ENCODE measurements at regions not wholly inside any gene's neighbourhood (a gene's known extent, or its start where the extent isn't known, plus 50 kb on each side); places are given as distances from the start of the nearest gene placed in this dataset.

GRCh38 chr3:98994128-98994762, 92.8 kb upstream of the DCBLD2 start:
- peak; percentile 48 for DNase-seq (ENCODE audit: low read depth)
- no peak overlapping the region for H3K4me3 ChIP-seq (ENCODE audit: control insufficient read depth, low read depth, low read length)
- peak; percentile 57 for TF ChIP-seq CTCF (IDR thresholded peaks at IDR 0.05; ENCODE audit: control insufficient read depth, insufficient read depth, low read depth, low read length, missing control alignments)

GRCh38 chr3:98991393-98991792, 89.9 kb upstream of the DCBLD2 start:
- no peak overlapping the region for H3K4me3 ChIP-seq (ENCODE audit: control insufficient read depth, low read depth, low read length)
- no peak for DNase-seq (ENCODE audit: low read depth)
- peak; percentile 41 for TF ChIP-seq CTCF (IDR thresholded peaks at IDR 0.05; ENCODE audit: control insufficient read depth, insufficient read depth, low read depth, low read length, missing control alignments)

DNA sequence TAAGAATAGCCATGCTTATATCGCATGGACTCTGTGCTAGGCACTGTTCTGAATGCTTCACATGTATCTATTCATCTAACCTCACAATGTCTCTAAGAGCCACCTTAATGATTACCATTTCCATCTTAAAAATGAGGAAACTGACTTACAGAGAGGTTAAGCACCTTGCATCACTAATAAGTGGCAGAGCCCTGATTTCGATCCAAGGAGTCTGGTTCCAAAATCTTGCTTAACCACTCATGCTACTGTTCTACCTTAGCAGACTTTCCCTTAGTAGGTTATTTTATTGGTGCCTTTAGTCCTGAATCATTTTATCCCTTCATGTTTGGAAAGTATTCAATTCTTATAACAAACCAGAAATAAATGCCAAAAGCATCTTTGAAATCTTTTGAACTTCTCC, 89.2 kb upstream of the DCBLD2 start:
- TF ChIP-seq CTCF (IDR thresholded peaks at IDR 0.05; ENCODE audit: control insufficient read depth, insufficient read depth, low read depth, low read length, missing control alignments): no peak
- DNase-seq (ENCODE audit: low read depth): no peak

DNA sequence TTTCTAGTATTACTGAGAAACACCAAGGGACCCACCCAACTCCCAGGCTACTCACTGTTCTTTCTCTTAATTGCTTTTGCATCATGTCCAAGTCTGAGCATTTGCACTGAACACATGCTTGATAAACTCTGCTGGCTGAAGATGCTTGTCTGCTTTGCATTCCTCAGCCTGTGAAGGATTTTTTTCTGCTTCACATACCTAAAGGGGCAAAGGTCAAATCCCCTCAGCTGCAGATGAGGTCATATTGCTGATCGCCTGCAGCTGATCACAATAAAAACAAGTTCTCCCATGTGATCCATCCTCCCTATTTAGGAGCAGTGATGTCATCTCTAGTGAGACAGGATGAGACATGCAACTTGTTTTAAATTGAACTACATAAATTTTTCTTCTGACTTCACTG, 84.6 kb upstream of the DCBLD2 start:
- no peak overlapping the region for H3K4me3 ChIP-seq (ENCODE audit: control insufficient read depth, low read depth, low read length)
- DNase-seq (ENCODE audit: low read depth): no peak
- no peak for TF ChIP-seq CTCF (IDR thresholded peaks at IDR 0.05; ENCODE audit: control insufficient read depth, insufficient read depth, low read depth, low read length, missing control alignments)

More for the DNA sequence above, 89.2 kb upstream of the DCBLD2 start:
- no peak overlapping the region for H3K4me3 ChIP-seq (ENCODE audit: control insufficient read depth, low read depth, low read length)

DNA sequence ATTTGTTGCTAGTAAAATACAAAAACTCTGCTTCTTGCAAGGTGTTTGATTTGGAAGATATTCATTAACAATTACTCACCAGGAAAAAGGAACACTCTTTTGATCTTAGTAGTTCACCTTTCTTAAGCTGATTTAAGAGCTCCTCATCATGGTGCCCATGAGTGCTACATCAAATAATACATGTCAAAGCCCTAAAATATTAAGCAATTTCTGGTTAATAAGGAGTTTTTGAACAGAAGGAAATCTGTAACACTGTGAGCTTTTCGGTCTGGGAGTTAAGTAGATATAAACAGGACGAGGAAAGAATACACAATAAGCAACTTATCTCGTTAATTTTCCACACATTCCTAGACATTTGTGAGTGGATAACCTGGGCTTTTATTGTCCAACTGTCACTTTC, 83.9 kb upstream of the DCBLD2 start:
- no peak overlapping the region for H3K4me3 ChIP-seq (ENCODE audit: control insufficient read depth, low read depth, low read length)
- DNase-seq (ENCODE audit: low read depth): no peak
- no peak for TF ChIP-seq CTCF (IDR thresholded peaks at IDR 0.05; ENCODE audit: control insufficient read depth, insufficient read depth, low read depth, low read length, missing control alignments)

- no peak for DNase-seq (ENCODE audit: low read depth)
- no peak overlapping the region for H3K4me3 ChIP-seq (ENCODE audit: control insufficient read depth, low read depth, low read length)
Observed at GRCh38 chr3:98984024-98984423, 82.5 kb upstream of the DCBLD2 start.

More at GRCh38 chr3:98984024-98984423, 82.5 kb upstream of the DCBLD2 start:
- TF ChIP-seq CTCF (IDR thresholded peaks at IDR 0.05; ENCODE audit: control insufficient read depth, insufficient read depth, low read depth, low read length, missing control alignments): no peak

Data from AG09309 (cell line).